IPS-NIHi7 (cell line): ENCODE measurements at regions not wholly inside any gene's neighbourhood (a gene's known extent, or its start where the extent isn't known, plus 50 kb on each side); places are given as distances from the start of the nearest gene placed in this dataset.

Source experiments
- DNase-seq: peaks from one replicate; pipeline ENCODE4 v3.0.0; 2012; ENCODE audit warnings: mixed read lengths; ENCODE audit errors: extremely low spot score

GRCh38 chr6:97586344-97586743, 303.3 kb upstream of the MMS22L start:
- peak; percentile 56 for DNase-seq

DNA sequence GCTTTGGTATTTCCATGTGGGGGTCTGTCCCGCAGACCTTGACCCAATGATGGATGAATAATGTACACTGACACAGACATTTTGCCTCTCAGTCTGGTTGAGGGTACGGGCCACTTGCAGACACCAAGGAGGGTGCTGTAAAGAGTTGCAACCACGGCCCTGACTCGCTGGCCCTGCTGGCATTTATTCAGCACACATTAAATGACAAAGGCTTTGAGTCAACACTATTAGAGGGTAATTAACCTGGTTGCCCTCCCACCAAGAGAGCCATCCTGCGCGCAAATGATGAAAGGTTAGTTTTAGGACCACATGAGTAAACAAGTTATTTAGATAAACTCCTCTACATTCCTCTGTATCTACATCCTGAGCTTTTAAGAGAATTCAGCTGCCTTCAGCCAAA, 308.9 kb upstream of the MMS22L start:
- DNase-seq = no peak

- no peak for DNase-seq
Measured at GRCh38 chr6:97594844-97595243, 311.8 kb upstream of the MMS22L start.

DNA sequence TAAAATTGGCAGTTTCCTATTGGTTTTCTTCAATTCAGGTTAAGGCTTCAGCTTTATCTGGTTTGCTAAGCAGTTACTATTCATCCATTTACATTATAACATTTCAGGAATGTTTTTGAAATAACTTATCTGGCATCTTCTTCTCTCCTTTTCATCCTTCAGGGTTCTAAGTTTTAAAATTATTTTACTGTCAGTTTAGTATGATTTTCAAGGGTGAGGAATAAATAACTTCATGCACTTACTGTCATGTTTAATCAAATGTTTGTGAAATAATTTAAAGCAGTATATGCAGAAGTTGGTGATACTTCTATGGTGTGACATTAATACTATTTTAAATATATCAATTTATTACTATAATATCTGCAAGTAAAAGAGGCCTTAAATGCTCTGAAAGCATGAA, 338.1 kb upstream of the MMS22L start:
- DNase-seq = no peak

DNA sequence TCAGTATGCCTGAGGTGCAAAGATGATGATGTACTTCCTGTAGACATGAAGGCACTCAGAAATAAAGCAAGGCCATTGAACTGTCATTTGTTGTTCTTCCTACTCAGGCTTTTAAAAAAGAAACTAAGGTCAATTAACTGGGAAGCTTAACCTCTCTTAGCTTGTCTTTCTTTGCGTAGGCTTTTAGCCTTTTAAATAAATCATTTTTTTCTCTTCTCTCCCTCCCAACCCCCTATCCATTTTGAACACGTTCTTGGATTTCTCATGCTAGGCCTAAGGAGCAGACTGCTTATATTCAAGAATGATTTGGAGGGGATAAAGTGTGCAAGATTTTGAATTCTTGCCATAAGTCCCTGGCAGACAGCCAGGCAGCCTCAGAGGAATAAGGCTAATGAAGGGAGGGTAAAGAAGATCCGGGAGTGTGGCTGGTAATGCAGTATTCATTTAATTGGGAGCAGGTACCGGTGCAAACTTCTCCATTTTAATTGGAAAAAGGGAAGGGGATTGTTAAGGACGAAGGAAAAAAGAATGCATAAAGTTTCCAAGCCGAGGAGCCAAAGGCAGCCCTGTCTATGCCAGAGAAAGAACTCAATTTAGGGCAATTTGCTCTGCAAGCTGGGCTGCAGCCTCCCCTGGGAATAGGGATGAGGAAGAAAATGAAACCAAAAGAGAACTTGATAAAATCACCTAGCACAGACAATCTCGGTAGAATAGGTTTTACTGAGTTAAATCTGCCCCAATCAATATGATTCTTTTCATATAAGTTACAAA, 343.8 kb upstream of the MMS22L start:
- no peak for DNase-seq

DNA sequence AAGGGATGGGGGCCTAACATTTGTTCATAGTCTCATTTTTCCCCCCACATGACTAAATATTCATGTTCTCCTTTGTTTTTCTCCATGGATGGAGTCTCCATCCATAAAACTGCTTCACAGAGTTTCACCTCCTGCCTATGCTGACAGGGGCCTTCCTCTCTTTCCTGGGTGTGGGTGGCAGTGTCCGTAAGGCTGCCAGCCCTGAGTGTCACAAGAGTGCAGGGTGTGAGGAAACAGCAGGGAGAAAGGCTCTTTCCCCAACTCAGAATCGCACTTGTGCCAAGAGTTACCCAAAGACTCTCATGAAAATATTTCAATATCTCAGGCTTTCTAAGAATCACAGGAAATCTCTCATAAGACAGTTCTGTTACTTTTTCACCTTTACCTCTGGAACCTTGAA, 346.2 kb upstream of the MMS22L start:
- DNase-seq = no peak

DNA sequence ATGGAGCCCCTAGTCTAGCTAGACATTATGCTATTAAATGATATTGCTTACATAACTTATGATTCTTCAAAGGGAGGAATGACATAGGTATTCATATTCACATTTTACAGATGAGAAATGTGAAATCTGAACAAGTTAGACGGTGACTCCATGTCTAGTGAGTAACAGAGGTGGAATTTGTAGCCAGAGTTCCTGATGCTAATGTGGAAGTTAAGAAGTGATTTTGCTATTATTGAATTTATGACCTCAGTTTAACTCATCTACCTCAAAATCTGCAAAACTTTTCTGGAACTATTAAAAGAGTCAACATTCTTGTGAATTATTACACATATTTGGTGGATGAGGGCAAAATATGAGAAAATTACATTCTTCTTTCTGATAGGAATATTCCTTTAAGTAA, 347.6 kb upstream of the MMS22L start:
- no peak for DNase-seq

- no peak for DNase-seq
Measured at GRCh38 chr6:97632341-97632740, 349.3 kb upstream of the MMS22L start.

DNA sequence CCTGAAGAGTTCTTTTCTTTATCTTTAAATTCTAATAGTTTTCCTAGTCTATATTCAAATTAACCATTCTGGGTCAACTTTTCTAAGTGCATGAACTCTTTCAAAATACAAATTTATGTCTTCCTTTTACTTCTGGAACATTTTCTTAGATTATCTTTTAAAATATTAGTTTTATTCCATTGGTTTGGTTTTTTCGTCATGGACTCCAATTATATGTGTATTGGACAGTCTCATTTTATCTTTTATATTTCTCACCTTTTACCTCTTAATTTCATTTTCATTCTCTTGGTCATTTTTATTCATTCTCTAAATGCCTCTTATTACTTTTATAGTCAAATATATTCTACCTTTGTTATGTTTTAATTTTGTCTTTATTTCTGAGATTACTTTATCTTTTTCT, 356.7 kb upstream of the MMS22L start:
- no peak for DNase-seq

GRCh38 chr6:97644353-97644752, 361.3 kb upstream of the MMS22L start:
- no peak for DNase-seq

GRCh38 chr6:97645757-97646156, 362.7 kb upstream of the MMS22L start:
- DNase-seq = no peak

- no peak for DNase-seq
Measured at GRCh38 chr6:97653076-97653475, 370.1 kb upstream of the MMS22L start.

GRCh38 chr6:97653517-97653916, 370.5 kb upstream of the MMS22L start:
- DNase-seq = no peak

DNA sequence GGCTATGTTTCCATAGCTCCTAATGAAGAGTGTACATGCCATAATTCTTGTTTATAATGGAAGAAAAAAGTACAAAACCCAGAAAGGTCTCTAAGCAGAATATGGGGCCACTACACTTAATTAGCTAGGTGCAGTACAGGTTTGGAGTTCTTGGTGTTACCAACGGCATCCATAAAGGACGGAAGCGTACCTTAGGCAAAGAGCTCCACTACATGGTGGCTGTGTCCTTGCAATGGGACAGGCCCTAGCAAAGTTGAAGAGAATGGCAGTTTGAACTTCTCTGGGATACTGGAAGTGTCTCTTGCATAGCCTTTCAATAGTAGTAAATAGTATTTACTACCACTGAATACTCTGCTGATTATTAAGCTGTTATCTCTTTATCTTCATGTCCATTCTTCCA, 371.7 kb upstream of the MMS22L start:
- DNase-seq = peak; percentile 12

DNA sequence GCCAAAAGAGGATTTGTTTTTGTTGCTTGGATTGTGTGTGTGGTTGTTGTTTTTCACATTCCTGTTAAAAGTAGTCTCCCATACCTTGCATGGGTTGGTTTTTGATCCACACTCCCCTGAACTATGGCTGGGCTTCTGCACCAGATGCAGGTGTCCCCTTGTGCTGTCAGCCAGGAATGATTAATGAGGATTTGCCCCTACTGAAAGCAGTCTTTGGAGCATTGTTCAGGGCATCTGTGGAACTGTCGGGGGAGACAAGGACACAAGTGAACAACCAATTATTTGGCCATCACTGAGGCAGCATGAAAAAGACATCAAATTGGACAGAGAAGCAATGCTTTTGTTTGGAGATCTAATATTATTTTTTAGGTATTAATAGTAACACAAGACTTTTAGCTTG, 373.2 kb upstream of the MMS22L start:
- DNase-seq = no peak

GRCh38 chr6:97656706-97657350, 373.8 kb upstream of the MMS22L start:
- no peak for DNase-seq

GRCh38 chr6:97658090-97658489, 375.1 kb upstream of the MMS22L start:
- no peak for DNase-seq

GRCh38 chr6:97663252-97663651, 380.2 kb upstream of the MMS22L start:
- DNase-seq = no peak

GRCh38 chr6:97665446-97665845, 382.4 kb upstream of the MMS22L start:
- peak; percentile 27 for DNase-seq

DNA sequence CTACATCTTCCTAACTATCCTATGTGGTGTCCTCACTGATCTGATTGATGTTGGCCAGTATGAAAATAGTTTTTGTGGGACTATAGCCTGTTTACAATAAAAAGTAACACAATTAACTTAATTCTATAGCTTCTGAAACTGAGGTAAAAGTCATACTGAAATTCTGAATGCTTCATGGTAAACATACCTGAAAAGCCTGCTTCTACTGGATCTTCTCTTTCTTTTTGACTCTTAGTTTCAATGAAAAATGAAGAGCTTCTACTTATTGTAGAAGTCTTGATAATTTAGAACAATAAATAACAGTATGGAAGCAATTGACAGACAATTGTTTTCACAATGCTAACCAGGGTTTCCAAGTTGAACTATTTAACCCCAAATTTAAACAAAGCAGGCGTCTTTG, 383.9 kb upstream of the MMS22L start:
- DNase-seq = no peak

- DNase-seq = peak; percentile 26
Measured at GRCh38 chr6:97668716-97669115, 385.7 kb upstream of the MMS22L start.

DNA sequence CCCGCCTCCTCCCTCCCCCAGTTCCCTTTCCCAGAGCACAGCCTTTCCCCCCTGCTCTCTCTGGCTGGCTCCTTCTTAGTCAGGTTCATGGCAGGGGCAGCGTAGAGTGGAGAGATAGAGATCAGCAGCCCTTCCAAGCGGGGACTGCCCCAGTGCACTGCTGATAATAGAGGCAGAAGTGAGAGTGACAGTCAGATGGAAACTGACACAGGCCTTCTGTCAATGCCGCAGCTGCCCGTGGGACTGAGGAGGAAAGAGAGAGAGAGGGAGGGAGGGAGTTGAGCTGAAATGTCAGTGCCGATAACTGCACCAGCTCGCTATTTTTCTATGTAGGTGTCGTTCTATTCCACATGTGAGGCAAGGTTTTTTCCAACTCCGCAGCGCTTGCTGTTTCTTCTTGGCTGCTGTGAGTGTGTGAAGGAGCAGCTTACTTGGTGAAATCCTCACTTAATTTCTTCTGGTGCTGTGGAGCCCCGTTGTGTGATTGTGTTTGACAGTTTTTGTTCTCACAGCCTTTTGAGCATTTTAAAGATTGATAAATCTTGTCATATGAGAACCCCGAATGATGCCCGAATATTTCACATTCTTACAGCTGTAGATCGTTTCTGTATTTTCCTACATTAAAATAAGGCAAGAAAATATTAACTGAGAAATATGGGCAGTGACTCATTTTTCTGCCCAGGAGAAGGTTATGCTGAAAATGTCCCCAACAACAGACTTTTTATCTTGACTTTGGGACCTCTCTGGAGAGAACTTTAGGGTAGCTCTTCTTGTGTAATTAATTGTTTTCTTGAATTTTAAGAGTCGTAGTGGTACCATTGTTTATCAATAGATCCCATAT, 386.4 kb upstream of the MMS22L start:
- DNase-seq = peak; percentile 54

- no peak for DNase-seq
Measured at GRCh38 chr6:97674802-97675201, 391.8 kb upstream of the MMS22L start.
